ENCODE measurements at regions not wholly inside any gene's neighbourhood (a gene's known extent, or its start where the extent isn't known, plus 50 kb on each side); places are given as distances from the start of the nearest gene placed in this dataset.
"Not testable (repeated sequence)": the region's sequence is repeated elsewhere in the genome, so short reads cannot be mapped to it uniquely, and the experiment has no call there.

- in situ Hi-C loops (cut with MboI; ENCODE audit: low sequenced_read_pairs), result not testable (repeated sequence)
These were observed 95.6 kb downstream of the GPX5 start for GRCh38 chr6:28621268-28621667.

- in situ Hi-C loops (cut with MboI; ENCODE audit: low sequenced_read_pairs), result not testable (repeated sequence)
These were observed 97.6 kb downstream of the GPX5 start for GRCh38 chr6:28623242-28623641.

GRCh38 chr6:28626386-28626785 is 100.7 kb downstream of the GPX5 start:
- in situ Hi-C loops (cut with MboI; ENCODE audit: low sequenced_read_pairs), result not testable (repeated sequence)

- in situ Hi-C loops (cut with MboI; ENCODE audit: low sequenced_read_pairs), result no loop called here
These were observed 106.7 kb downstream of the GPX5 start for GRCh38 chr6:28632326-28632851.

- in situ Hi-C loops (cut with MboI; ENCODE audit: low sequenced_read_pairs), result no loop called here
These were observed 107.9 kb downstream of the GPX5 start for GRCh38 chr6:28633445-28634215.

- in situ Hi-C loops (cut with MboI; ENCODE audit: low sequenced_read_pairs), result no loop called here
These were observed 108.7 kb downstream of the GPX5 start for GRCh38 chr6:28634411-28634760.

- in situ Hi-C loops (cut with MboI; ENCODE audit: low sequenced_read_pairs), result no loop called here
These were observed 109.3 kb downstream of the GPX5 start for GRCh38 chr6:28634761-28635546.

- in situ Hi-C loops (cut with MboI; ENCODE audit: low sequenced_read_pairs), result no loop called here
These were observed 110.0 kb downstream of the GPX5 start for GRCh38 chr6:28635547-28636158.

GRCh38 chr6:28638787-28639430 is 113.2 kb downstream of the GPX5 start:
- in situ Hi-C loops (cut with MboI; ENCODE audit: low sequenced_read_pairs), result no loop called here

GRCh38 chr6:28639445-28640290 is 114.0 kb downstream of the GPX5 start:
- in situ Hi-C loops (cut with MboI; ENCODE audit: low sequenced_read_pairs), result not testable (repeated sequence)

GRCh38 chr6:28643017-28643740 is 117.5 kb downstream of the GPX5 start:
- in situ Hi-C loops (cut with MboI; ENCODE audit: low sequenced_read_pairs), result no loop called here

- in situ Hi-C loops (cut with MboI; ENCODE audit: low sequenced_read_pairs), result no loop called here
These were observed 121.0 kb downstream of the GPX5 start for GRCh38 chr6:28646650-28647049.

GRCh38 chr6:28648035-28648877 is 122.6 kb downstream of the GPX5 start:
- in situ Hi-C loops (cut with MboI; ENCODE audit: low sequenced_read_pairs), result no loop called here

GRCh38 chr6:28648878-28649375 is 123.2 kb downstream of the GPX5 start:
- in situ Hi-C loops (cut with MboI; ENCODE audit: low sequenced_read_pairs), result no loop called here

- in situ Hi-C loops (cut with MboI; ENCODE audit: low sequenced_read_pairs), result loop anchor here (25.0 kb wide), 1 partner anchor 1489 kb away; no protein-coding TSS in a partner anchor
These were observed 125.5 kb downstream of the GPX5 start for GRCh38 chr6:28651161-28651560.

GRCh38 chr6:28653876-28654275 is 128.2 kb downstream of the GPX5 start:
- in situ Hi-C loops (cut with MboI; ENCODE audit: low sequenced_read_pairs), result loop anchor here (25.0 kb wide), 1 partner anchor 1492 kb away; no protein-coding TSS in a partner anchor

- in situ Hi-C loops (cut with MboI; ENCODE audit: low sequenced_read_pairs), result loop anchor here (25.0 kb wide), 1 partner anchor 1493 kb away; no protein-coding TSS in a partner anchor
These were observed 129.5 kb downstream of the GPX5 start for GRCh38 chr6:28655164-28655563.

- in situ Hi-C loops (cut with MboI; ENCODE audit: low sequenced_read_pairs), result loop anchor here (25.0 kb wide), 1 partner anchor 1494 kb away; no protein-coding TSS in a partner anchor
These were observed 131.0 kb downstream of the GPX5 start for GRCh38 chr6:28656715-28657114.
